ENCODE measurements at regions not wholly inside any gene's neighbourhood (a gene's known extent, or its start where the extent isn't known, plus 50 kb on each side); places are given as distances from the start of the nearest gene placed in this dataset.

DNA sequence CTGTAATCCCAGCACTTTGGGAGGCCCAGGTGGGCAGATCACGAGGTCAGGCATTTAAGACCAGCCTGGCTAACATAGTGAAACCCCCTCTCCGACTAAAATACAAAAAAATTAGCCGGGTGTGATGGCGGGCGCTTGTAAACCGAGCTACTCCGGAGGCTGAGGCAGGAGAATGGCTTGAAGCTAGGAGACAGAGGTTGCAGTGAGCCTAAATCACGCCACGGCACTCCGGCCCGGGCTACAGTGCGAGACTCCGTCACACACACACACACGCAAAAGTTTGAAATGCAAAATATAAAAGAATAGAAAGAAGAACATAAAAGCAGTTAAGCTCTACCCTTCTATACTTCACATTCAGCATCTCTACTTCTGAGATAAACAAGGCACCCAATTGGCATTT lies 1165.9 kb upstream of the CNTN5 start:
- Histone ChIP-seq H3K9me3 (no peaks in the 10 kb centered on the region), H3K4me3 (no peak overlapping the region), H3K27ac (no peak overlapping the region), H3K27me3 (no peaks in the 10 kb centered on the region), H3K4me1 (no peaks in the 10 kb centered on the region), H3K36me3 (no peaks in the 10 kb centered on the region)
- intact Hi-C loops (cut with DNase I; ENCODE audit: low total_unique reads), result loop anchor here (5.0 kb wide), 1 partner anchor 1817 kb away; no protein-coding TSS in a partner anchor
- no peak for DNase-seq (ENCODE audit: low spot score in 2 of 2)
- TF ChIP-seq, protein P1, sequence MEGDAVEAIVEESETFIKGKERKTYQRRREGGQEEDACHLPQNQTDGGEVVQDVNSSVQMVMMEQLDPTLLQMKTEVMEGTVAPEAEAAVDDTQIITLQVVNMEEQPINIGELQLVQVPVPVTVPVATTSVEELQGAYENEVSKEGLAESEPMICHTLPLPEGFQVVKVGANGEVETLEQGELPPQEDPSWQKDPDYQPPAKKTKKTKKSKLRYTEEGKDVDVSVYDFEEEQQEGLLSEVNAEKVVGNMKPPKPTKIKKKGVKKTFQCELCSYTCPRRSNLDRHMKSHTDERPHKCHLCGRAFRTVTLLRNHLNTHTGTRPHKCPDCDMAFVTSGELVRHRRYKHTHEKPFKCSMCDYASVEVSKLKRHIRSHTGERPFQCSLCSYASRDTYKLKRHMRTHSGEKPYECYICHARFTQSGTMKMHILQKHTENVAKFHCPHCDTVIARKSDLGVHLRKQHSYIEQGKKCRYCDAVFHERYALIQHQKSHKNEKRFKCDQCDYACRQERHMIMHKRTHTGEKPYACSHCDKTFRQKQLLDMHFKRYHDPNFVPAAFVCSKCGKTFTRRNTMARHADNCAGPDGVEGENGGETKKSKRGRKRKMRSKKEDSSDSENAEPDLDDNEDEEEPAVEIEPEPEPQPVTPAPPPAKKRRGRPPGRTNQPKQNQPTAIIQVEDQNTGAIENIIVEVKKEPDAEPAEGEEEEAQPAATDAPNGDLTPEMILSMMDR (IDR thresholded peaks at IDR 0.05), result no peak
- TF ChIP-seq POLR2AphosphoS5 (IDR thresholded peaks at IDR 0.05), result no peak
- TF ChIP-seq POLR2A (IDR thresholded peaks at IDR 0.05), result no peak

DNA sequence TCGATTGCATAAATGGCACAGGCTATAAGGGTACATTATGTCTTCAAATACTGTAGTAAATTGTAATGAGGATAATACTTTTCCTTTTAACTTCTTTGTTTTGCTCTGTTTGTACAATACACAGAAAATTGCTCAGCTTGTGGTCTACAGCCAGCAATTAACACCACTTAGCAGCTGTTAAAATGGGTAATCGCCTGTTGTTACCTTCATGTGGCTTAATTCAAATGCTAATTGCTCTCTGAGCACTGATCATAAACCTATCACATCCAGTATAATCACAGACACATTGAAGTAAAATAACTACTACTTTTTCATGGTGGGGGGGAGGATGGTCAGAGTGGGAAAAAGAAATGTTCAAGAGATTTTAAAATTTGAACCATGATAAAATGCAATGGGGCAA lies 1164.1 kb upstream of the CNTN5 start:
- H3K4me3 ChIP-seq, result no peak overlapping the region
- TF ChIP-seq, protein P1 (IDR thresholded peaks at IDR 0.05), result no peak
- no peak for TF ChIP-seq POLR2AphosphoS5 (IDR thresholded peaks at IDR 0.05)
- DNase-seq (ENCODE audit: low spot score in 2 of 2), result no peak
- H3K27me3 ChIP-seq, result no peaks in the 10 kb centered on the region
- H3K27ac ChIP-seq, result no peak overlapping the region
- H3K36me3 ChIP-seq, result no peaks in the 10 kb centered on the region
- no peaks in the 10 kb centered on the region for H3K9me3 ChIP-seq
- no peaks in the 10 kb centered on the region for H3K4me1 ChIP-seq
- intact Hi-C loops (cut with DNase I; ENCODE audit: low total_unique reads), result no loop called here

DNA sequence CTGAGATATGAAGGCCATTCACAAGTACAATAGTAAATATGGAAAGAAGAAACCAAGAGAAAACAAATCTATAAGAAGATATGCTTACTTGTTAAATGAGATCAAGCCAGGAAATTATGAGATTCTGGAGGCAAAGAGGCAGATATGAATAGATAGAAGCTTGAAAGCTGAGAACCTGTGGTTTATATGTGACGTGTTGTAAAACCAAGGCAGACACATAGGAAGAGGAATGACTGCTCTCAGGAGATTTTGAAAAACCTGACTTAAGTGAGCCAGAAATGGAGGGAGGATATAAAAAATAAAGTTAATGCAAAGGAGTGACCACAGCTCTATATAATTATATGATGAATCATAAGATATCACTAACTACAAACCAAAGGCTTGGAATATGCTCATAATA lies 1160.5 kb upstream of the CNTN5 start:
- intact Hi-C loops (cut with DNase I; ENCODE audit: low total_unique reads), result no loop called here
- H3K27ac ChIP-seq, result no peak overlapping the region
- H3K9me3 ChIP-seq, result no peaks in the 10 kb centered on the region
- no peaks in the 10 kb centered on the region for H3K36me3 ChIP-seq
- TF ChIP-seq POLR2AphosphoS5 (IDR thresholded peaks at IDR 0.05) (no peak), POLR2A (IDR thresholded peaks at IDR 0.05) (no peak)
- TF ChIP-seq, protein P1 (IDR thresholded peaks at IDR 0.05), result no peak
- no peaks in the 10 kb centered on the region for H3K27me3 ChIP-seq
- no peaks in the 10 kb centered on the region for H3K4me1 ChIP-seq
- DNase-seq (ENCODE audit: low spot score in 2 of 2), result no peak
- H3K4me3 ChIP-seq, result no peak overlapping the region

DNA sequence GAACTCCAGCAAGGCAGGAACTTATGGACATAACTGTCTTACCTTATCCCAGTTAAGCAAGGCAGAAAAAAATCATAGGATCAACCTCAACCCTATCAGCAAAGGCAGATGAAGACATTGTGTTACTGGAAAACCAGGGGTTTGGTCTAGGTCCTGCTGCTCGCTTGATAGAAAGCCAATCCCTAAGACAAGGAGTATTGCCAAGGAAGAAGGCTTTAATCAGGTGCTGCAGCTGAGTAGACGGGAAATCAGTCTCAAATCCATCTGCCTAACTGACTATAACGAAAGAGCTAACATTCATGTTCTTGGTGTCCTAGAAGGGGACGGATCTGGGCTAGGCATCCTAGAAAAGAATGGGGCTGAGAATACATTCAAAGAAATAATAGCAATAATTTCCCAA lies 1158.7 kb upstream of the CNTN5 start:
- Histone ChIP-seq H3K27ac (no peak overlapping the region), H3K4me1 (no peaks in the 10 kb centered on the region), H3K36me3 (no peaks in the 10 kb centered on the region), H3K27me3 (no peaks in the 10 kb centered on the region), H3K9me3 (no peaks in the 10 kb centered on the region), H3K4me3 (no peak overlapping the region)
- intact Hi-C loops (cut with DNase I; ENCODE audit: low total_unique reads), result no loop called here
- no peak for DNase-seq (ENCODE audit: low spot score in 2 of 2)
- TF ChIP-seq POLR2A (IDR thresholded peaks at IDR 0.05), result no peak
- no peak for TF ChIP-seq POLR2AphosphoS5 (IDR thresholded peaks at IDR 0.05)
- TF ChIP-seq, protein P1 (IDR thresholded peaks at IDR 0.05), result no peak

DNA sequence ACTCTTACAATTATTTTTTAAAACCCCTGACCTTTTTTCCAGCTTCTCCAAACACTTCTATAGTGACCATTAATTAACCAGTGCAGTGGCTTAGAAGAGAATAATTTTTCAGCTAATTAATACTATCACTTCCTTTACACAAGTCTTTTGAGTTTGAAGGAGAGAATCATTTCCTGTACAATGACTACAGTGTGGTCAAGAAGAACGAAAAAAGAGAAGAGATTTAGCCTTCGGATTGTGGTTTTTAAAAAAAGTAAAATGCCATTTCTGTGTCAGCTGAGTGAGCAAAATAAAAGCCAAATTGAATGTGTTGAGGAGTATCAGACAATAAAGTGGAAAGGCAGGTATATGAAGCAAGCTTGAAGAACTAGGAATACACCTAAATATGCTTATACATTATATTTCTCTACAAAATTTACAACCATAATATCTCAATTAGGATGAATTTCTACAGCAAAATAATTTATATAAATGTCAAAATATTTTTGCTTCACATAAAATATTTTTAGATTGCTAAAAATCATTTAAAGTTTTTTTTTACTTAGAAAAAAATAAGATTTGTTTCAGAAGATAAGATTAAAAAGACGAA lies 1155.2 kb upstream of the CNTN5 start:
- no peak for DNase-seq (ENCODE audit: low spot score in 2 of 2)
- no peak overlapping the region for H3K4me3 ChIP-seq
- intact Hi-C loops (cut with DNase I; ENCODE audit: low total_unique reads), result no loop called here
- H3K9me3 ChIP-seq, result peaks cover 0 to 16% of the 10 kb centered on the region in 2 donors
- H3K4me1 ChIP-seq, result no peaks in the 10 kb centered on the region
- no peak overlapping the region for H3K27ac ChIP-seq
- TF ChIP-seq POLR2A (IDR thresholded peaks at IDR 0.05), result no peak
- H3K36me3 ChIP-seq, result no peaks in the 10 kb centered on the region
- H3K27me3 ChIP-seq, result no peaks in the 10 kb centered on the region

DNA sequence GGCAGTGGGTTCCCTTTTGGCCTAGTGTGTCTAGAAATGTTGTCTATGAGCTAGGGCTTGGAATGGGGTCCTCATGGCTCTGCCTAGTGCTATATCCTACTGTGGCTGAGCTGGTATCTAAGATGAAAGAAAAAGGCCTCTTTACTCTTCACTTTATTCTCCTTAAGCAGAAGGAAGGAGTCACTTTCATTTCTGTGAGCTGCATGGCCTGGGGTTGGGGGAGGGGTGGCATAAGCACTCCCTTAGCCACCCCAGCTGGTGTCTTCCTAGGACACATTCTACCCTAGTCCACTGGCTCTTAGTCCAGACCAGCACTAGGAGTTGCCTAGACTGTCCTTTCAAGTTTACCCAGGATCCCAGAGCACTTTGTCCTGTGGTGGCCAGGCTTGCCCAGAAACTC lies 1148.9 kb upstream of the CNTN5 start:
- H3K27me3 ChIP-seq, result no peaks in the 10 kb centered on the region
- no peaks in the 10 kb centered on the region for H3K4me1 ChIP-seq
- DNase-seq (ENCODE audit: low spot score in 2 of 2), result no peak
- H3K27ac ChIP-seq, result no peak overlapping the region
- TF ChIP-seq, protein P1 (IDR thresholded peaks at IDR 0.05), result no peak
- TF ChIP-seq POLR2A (IDR thresholded peaks at IDR 0.05) (no peak), POLR2AphosphoS5 (IDR thresholded peaks at IDR 0.05) (no peak)
- intact Hi-C loops (cut with DNase I; ENCODE audit: low total_unique reads), result no loop called here
- H3K4me3 ChIP-seq, result no peak overlapping the region
- peaks cover 3 to 23% of the 10 kb centered on the region in 2 donors for H3K9me3 ChIP-seq
- H3K36me3 ChIP-seq, result no peaks in the 10 kb centered on the region

Data from breast epithelium (tissue), 4 donors.